ENCODE measurements at regions not wholly inside any gene's neighbourhood (a gene's known extent, or its start where the extent isn't known, plus 50 kb on each side); places are given as distances from the start of the nearest gene placed in this dataset.

GRCh38 chr1:217230412-217230811 is 400.5 kb downstream of the GPATCH2 start:
- Histone ChIP-seq H3K27me3 (no peaks in the 10 kb centered on the region), H3K4me3 (no peak overlapping the region), H3K36me3 (no peaks in the 10 kb centered on the region), H3K4me1 (no peaks in the 10 kb centered on the region), H3K9me3 (no peaks in the 10 kb centered on the region), H3K27ac (no peak overlapping the region)
- TF ChIP-seq POLR2A (IDR thresholded peaks at IDR 0.05), result no peak
- no peak for TF ChIP-seq CTCF (IDR thresholded peaks at IDR 0.05)
- DNase-seq, result no peak

GRCh38 chr1:217228689-217229088 is 402.2 kb downstream of the GPATCH2 start:
- TF ChIP-seq POLR2A (IDR thresholded peaks at IDR 0.05) (no peak), CTCF (IDR thresholded peaks at IDR 0.05) (no peak)
- Histone ChIP-seq H3K4me1 (no peaks in the 10 kb centered on the region), H3K27ac (no peak overlapping the region), H3K9me3 (no peaks in the 10 kb centered on the region), H3K36me3 (no peaks in the 10 kb centered on the region), H3K4me3 (no peak overlapping the region), H3K27me3 (no peaks in the 10 kb centered on the region)
- no peak for DNase-seq

DNA sequence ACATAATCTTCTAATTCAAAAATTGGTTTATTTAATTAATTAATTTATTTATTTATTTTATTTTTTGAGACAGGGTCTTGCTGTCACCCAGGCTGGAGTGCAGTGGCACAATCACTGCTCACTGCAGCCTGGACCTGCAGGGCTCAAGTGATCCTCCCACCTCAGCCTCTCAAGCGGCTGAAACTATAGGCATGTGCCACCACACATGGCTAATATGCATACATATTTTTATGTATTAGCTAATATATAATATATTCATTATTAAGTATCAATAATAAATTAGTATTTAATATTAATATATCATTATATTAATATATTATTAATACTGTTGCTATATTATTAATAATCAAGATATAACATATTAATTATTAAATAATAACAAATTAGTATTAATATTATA is 406.7 kb downstream of the GPATCH2 start:
- Histone ChIP-seq H3K27ac (no peak overlapping the region), H3K27me3 (no peaks in the 10 kb centered on the region), H3K4me1 (no peaks in the 10 kb centered on the region), H3K36me3 (no peaks in the 10 kb centered on the region), H3K4me3 (no peak overlapping the region), H3K9me3 (no peaks in the 10 kb centered on the region)
- TF ChIP-seq CTCF (IDR thresholded peaks at IDR 0.05) (no peak), POLR2A (IDR thresholded peaks at IDR 0.05) (no peak)
- DNase-seq, result no peak

- H3K36me3 ChIP-seq, result no peaks in the 10 kb centered on the region
Measured at GRCh38 chr1:217214551-217214950, 416.3 kb downstream of the GPATCH2 start.

DNA sequence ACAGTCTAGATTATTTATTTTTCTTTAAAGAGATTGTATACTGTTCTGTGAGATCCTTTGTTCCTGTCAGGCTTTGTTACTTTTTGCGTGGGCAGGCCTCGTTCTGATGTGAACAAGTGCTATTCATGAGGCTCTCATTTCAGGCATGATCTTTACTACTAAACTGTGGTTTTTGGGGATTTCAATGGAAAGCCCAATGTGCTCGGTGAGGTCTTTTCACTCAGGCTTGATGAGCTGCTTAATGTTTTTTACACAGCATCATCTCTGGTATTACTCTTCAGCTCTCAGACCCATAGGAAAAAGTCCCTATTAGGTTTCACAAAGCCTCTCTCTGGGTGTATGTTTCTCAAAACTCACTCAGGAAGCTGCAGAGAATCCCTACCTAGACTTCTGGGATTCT is 419.4 kb downstream of the GPATCH2 start:
- Histone ChIP-seq H3K4me1 (no peaks in the 10 kb centered on the region), H3K27me3 (no peaks in the 10 kb centered on the region), H3K36me3 (no peaks in the 10 kb centered on the region), H3K4me3 (no peak overlapping the region), H3K27ac (no peak overlapping the region), H3K9me3 (no peaks in the 10 kb centered on the region)
- DNase-seq, result no peak
- TF ChIP-seq POLR2A (IDR thresholded peaks at IDR 0.05) (no peak), CTCF (IDR thresholded peaks at IDR 0.05) (no peak)

More at GRCh38 chr1:217214551-217214950, 416.3 kb downstream of the GPATCH2 start:
- Histone ChIP-seq H3K27ac (no peak overlapping the region), H3K9me3 (no peaks in the 10 kb centered on the region), H3K4me1 (no peaks in the 10 kb centered on the region), H3K27me3 (no peaks in the 10 kb centered on the region), H3K4me3 (no peak overlapping the region)
- TF ChIP-seq CTCF (IDR thresholded peaks at IDR 0.05) (no peak), POLR2A (IDR thresholded peaks at IDR 0.05) (no peak)
- no peak for DNase-seq

DNA sequence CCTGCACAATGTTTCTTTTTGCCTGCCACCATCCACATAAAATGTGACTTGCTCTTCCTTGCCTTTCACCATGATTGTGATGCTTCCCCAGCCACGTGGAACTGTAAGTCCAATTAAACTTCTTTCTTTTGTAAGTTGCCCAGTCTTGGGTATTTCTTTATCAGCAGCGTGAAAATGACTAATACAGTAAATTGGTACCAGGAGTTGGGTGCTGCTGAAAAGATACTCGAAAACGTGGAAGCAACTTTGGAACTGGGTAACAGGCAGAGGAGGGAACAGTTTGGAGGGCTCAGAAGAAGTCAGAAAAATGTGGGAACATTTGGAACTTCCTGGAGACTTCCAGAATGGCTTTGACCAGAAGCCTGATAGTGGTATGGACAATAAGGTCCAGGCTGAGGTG is 425.3 kb downstream of the GPATCH2 start:
- no peaks in the 10 kb centered on the region for H3K4me1 ChIP-seq
- DNase-seq, result no peak

More for the DNA sequence above, 425.3 kb downstream of the GPATCH2 start:
- H3K36me3 ChIP-seq, result no peaks in the 10 kb centered on the region
- peaks cover 0 to 4% (median 0%) of the 10 kb centered on the region in 4 donors for H3K9me3 ChIP-seq
- no peak overlapping the region for H3K27ac ChIP-seq
- H3K27me3 ChIP-seq, result no peaks in the 10 kb centered on the region
- TF ChIP-seq CTCF (IDR thresholded peaks at IDR 0.05) (no peak), POLR2A (IDR thresholded peaks at IDR 0.05) (no peak)
- H3K4me3 ChIP-seq, result no peak overlapping the region
